ENCODE measurements at regions not wholly inside any gene's neighbourhood (a gene's known extent, or its start where the extent isn't known, plus 50 kb on each side); places are given as distances from the start of the nearest gene placed in this dataset.
A peak's percentile ranks its signal among the peaks of the same experiment; 100 is the strongest.
"Not testable (repeated sequence)": the region's sequence is repeated elsewhere in the genome, so short reads cannot be mapped to it uniquely, and the experiment has no call there.

- no peak for DNase-seq
Measured at GRCh38 chr11:130526846-130527245, 78.4 kb downstream of the ADAMTS15 start.

GRCh38 chr11:130527636-130528297 is 79.3 kb downstream of the ADAMTS15 start:
- DNase-seq: peak; percentile 93

- DNase-seq: no peak
Measured at GRCh38 chr11:130528298-130529261, 80.1 kb downstream of the ADAMTS15 start.

- DNase-seq: no peak
Measured at GRCh38 chr11:130529366-130529765, 80.9 kb downstream of the ADAMTS15 start.

GRCh38 chr11:130531061-130531460 is 82.6 kb downstream of the ADAMTS15 start:
- peak; percentile 75 for DNase-seq

- DNase-seq: no peak
Measured at GRCh38 chr11:130533113-130533798, 84.8 kb downstream of the ADAMTS15 start.

- DNase-seq: no peak
Measured at GRCh38 chr11:130533871-130534270, 85.4 kb downstream of the ADAMTS15 start.

DNA sequence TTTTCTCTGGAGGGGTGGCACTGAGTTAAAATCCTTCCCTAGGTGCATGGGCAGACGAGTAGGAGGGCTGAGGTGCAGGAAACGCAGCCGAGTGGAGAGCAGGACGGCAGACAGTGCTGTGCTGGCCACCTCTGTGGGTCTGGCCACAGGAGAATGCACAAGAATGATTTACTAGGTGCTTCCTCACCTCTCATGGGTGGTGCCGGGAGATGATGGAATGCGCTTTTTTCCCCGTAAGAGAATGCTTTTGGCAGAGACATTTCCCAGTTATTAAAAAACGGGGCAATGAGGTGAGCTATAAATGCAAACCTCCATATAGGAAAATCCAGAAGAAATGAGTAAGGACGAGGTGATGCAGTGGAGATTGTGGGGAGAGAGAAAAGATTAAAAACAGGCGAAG is 86.1 kb downstream of the ADAMTS15 start:
- no peak for DNase-seq

DNA sequence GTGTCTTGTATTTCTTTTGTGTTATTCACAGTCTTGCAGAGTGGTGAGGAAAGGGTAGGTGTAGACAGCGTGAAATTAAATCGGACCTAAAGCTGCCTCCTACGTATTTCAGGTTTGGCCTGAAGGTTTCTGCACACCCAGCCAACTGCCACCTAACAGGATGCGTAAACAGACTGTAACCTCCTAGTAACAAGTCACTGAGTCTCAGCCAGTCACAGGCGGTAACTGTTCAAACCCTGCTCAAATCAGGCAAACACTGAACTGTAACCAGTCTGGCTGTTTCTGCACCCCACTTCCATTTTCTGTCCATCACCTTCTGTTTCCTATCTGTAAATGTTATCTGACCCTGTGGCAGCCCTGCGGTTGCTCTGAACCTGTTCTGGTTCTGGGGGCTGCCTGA is 87.1 kb downstream of the ADAMTS15 start:
- no peak for DNase-seq

DNA sequence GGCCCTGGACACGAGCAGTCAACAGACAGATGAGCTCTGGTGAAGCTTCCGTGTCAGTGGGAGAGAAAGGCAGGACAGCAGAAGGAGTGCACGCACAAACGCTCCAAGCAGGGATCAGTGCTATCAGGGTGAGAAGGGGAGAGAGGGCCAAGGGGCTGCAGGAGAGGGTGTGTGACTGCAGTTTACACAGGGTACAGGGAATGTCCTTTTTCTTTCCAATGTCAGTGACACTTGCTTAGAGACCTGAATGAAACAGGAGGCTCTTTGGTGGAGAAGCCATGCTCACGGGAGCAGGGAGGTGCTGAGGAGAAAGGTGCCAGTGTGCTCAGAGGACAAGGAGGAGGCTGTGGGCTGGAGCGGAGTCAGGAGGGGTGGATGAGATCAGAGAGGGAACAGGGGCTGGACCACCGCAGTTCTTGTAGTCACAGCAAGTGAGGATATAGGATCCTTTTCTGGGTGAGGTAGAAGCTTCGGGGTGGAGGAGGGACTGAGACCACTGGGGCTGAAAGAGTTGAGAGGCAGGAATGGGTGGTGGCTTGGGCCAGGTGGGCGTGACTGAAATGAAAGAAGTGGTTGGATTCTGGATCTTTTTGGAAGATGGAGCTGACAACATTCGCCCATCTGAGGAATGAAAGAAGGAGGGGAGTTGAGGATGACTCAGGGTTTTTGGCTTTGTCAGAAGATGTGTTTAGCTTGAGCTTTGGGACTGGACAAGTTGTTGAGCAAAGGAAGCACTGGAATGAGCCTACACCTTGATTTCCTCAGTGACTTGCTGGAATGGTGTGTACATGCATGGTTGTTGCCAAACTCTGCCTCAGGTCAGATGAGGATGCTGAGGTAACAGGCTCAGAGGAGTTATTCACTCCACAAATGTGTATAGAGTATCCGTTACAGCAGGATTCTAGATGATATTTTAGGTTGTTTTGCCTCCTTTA is 87.9 kb downstream of the ADAMTS15 start:
- DNase-seq: peak; percentile 62

DNA sequence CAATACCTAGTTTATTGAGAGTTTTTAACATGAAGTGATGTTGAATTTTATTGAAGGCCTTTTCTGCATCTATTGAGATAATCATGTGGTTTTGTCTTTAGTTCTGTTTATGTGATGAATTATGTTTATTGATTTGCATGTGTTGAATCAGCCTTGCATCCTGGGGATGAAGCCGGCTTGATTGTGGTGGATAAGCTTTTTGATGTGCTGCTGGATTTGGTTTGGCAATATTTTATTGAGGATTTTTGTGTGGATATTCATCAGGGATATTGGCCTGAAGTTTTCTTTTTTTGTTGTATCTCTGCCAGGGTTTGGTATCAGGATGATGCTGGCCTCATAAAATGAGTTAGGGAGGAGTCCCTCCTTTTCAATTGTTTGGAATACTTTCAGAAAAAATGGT is 91.2 kb downstream of the ADAMTS15 start:
- not testable (repeated sequence) for DNase-seq

DNA sequence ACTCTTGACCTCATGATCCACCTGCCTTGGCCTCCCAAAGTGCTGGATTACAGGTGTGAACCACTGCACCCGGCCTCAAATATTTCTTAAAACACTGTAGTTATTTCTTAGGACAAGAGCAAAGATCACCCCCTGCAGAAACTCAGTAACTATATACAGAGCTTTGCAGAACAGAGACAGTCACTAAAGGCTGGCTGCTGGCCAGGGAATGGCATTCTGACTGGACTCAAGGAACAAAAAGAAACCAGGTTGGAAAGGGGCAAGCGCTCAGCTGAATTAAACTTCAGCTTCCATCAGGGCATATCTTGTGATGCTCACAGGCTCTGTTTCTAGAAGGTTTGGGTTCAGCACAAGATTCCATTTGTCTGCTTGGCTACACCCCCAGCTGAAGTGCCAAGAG is 95.8 kb downstream of the ADAMTS15 start:
- no peak for DNase-seq

- DNase-seq: peak; percentile 71
Measured at GRCh38 chr11:130545449-130546072, 97.1 kb downstream of the ADAMTS15 start.

DNA sequence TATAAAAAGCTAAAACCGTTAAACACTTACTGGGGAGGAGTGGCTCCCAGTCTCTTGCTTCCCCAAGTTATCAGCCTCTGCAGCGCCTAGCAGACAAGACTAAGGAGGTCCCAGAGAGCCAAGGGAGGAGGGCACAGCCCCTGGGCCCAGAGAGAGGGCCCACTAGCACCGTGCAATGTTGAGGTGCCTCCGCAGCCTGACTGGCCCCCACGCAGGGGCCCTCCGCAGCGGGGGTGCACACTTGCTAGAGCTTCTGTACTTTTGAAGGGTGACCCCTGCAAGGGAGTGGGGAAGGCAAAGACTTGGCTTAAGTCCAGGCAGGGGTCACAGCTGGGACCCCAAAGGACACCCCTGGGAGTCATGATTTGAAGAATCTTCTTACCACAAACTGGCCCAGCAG is 98.0 kb downstream of the ADAMTS15 start:
- no peak for DNase-seq

GRCh38 chr11:130546901-130547694 is 98.7 kb downstream of the ADAMTS15 start:
- DNase-seq: no peak

DNA sequence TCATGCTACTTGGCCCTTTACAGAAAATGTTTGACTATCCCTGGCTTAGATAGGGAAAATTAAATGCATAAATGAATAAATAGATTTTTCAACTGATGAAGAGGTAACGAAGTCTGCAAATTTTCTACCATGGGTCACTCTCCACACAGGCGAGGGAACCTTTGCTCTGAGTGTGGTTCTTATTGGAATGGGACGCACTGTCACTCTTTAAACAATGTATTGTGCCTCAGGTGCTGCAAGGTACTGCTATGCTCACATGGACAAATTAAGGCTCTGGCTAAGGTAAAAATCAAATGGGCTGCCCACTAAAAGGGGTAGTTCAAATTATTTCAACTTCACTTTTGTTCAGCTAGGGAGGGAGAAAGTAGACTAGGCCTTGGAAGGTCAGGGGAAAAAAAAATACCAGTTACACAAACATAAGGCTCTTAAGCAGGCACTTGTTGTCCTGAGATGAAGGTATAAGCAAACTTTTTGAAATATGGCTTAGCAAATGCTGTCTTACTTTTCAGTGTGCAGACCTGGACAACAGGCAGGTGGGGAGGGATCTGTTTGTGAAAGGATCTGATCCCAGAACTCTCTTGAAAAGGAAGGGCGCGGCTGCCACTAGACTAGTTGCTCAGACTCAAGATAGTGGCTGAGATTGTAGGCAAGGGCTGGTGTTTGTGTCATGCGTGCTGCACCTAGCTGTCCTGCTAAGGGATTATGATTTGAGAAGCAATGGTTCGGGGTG is 99.5 kb downstream of the ADAMTS15 start:
- no peak for DNase-seq

DNA sequence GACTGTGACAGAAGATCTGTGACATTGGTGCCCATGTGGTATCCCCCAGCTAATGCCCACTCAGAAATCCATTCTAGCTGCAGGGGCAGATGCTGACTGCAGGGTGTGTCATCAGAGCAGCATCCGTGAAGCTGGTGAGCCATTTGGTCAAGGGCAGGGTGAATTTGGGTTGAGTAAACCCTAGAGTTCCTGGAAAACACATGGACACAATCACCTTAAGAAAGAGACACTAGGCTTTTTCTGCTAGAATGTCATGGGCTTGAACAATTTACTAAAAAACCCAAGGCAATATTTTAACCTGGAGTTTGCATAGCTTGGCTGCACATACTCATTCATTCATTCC is 100.0 kb downstream of the ADAMTS15 start:
- no peak for DNase-seq

DNA sequence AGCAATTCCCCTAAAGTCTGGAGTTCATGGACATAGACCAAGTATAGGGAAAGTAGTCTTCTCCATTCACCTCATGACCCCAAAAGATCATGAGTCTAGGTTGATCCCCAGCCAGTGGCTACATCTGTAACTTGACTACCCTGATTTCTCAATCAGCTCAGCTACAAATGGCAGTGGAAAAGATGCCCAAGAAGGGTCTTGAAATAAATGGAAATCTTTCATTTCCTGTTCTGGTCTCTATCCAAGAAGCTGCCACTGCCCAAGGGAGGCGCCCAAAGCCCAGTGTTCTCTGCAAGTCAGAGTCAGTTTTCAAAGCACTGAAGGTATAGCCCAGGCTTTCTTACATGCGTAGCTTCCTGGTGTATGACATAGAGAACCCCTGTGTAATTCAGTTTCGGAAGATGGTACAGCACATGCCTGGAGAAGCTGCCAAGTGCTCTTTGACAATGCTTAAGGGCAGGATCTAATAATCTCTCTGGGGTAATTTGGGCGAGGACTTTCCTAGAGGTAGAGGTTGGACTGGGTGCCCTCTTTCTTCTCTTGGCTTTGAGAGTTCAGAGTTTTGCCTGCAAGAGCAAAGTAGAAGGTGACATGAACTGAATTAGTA is 101.1 kb downstream of the ADAMTS15 start:
- no peak for DNase-seq

DNA sequence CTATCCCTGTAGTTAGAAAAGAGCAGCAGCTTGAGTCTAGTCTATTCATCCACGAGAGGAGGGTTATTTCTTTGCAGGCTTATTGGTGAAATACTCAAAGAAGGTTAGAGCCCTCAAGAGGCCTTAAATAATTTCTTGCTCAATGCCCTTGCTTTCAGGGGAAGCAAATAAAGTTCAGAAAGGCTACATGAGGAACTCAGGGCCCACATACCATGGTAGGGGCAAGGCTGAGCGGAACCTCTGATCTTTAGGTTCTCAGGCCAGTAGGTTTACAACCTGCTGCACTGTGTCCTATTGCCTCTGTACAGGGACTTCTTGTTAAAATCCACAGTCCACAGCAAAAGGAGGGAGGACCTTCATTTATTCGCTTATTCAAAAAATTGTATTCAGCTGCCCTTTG is 101.7 kb downstream of the ADAMTS15 start:
- no peak for DNase-seq

DNA sequence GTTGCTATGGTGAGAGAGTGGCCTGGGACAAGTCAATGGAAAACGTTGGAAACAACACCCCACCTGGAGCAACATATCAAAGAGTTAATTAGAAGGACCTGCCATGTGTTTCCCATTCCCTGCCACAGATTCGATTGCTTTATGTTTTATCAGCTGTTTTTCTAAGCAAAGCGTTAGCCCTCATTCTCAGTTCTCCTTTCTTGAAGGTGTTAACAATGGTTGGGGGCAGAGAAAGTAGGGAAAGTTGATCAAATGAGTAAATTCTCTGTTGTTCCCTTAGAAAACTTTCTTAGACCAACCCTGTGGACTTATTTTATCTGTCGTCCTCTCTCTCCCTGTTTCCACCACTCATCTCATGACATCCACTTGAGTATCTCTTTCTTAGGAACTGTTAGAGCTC is 102.5 kb downstream of the ADAMTS15 start:
- no peak for DNase-seq
